OCI-LY1 (cell line): ENCODE measurements at regions not wholly inside any gene's neighbourhood (a gene's known extent, or its start where the extent isn't known, plus 50 kb on each side); places are given as distances from the start of the nearest gene placed in this dataset.

Source experiments
- CTCF ChIP-seq: fragments of 200-600 bp; sonication (generic), shearing (Covaris generic); IDR thresholded peaks from 2 replicates; pipeline ENCODE4 v1.5.1; 2017; ENCODE audit warnings: mild to moderate bottlenecking, antibody characterized with exemption, low read length, moderate library complexity, mixed read lengths
- EZH2 ChIP-seq: fragments of 200-600 bp; sonication (generic), shearing (Covaris generic); IDR thresholded peaks from 2 replicates; pipeline ENCODE4 v1.8.0; 2017; ENCODE audit warnings: borderline replicate concordance, mixed run types, mild to moderate bottlenecking, antibody characterized with exemption, low read length, moderate library complexity, mixed read lengths

- TF ChIP-seq CTCF = no peak
- TF ChIP-seq EZH2 = no peak
Measured at GRCh38 chr10:4515721-4516120, 310.3 kb upstream of the AKR1E2 start.
